ENCODE measurements at regions not wholly inside any gene's neighbourhood (a gene's known extent, or its start where the extent isn't known, plus 50 kb on each side); places are given as distances from the start of the nearest gene placed in this dataset.

DNA sequence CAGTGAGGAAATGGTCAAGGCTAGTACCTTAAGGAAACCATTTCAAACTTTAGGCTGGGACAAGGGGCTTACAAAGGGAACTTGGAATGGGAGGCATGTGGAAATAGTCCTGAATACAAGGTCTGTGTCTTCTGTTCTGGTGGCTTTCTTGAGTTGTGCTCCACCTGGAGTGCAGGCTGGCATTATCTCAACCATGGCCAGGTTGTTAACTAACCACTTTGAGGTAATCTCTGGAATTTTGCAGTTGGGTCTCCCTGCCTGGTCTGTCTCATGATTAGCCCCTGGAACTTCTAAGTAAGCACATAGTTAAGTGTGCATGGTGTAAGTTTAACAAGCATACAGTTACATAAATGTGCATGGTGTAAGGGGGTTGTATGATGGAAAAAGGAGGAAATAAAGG, 77.5 kb downstream of the PCDH18 start:
- H3K4me3 Mint-ChIP-seq, result no peak overlapping the region
- H3K4me1 Mint-ChIP-seq, result no peaks in the 10 kb centered on the region
- H3K27ac ChIP-seq (ENCODE audit: low read length), result no peak overlapping the region
- intact Hi-C loops (cut with micrococcal nuclease), result no loop called here
- no peak for TF ChIP-seq CTCF (IDR thresholded peaks at IDR 0.05)
- H3K27ac Mint-ChIP-seq, result no peak overlapping the region
- no peaks in the 10 kb centered on the region for H3K36me3 ChIP-seq (ENCODE audit: control insufficient read depth, insufficient read depth, low read length)
- no peaks in the 10 kb centered on the region for H3K4me1 ChIP-seq (ENCODE audit: control insufficient read depth, insufficient read depth, low read length)
- no peaks in the 10 kb centered on the region for H3K27me3 Mint-ChIP-seq (ENCODE audit: low read depth in 2 of 2)
- H3K9me3 ChIP-seq (ENCODE audit: control insufficient read depth, insufficient read depth, low read length), result no peaks in the 10 kb centered on the region
- DNase-seq, result no peak
- no peaks in the 10 kb centered on the region for H3K27me3 ChIP-seq (ENCODE audit: control insufficient read depth, insufficient read depth, low read length)
- no peaks in the 10 kb centered on the region for H3K36me3 Mint-ChIP-seq
- H3K4me3 ChIP-seq (ENCODE audit: low read length), result no peak overlapping the region
- ATAC-seq, result no peak
- peaks cover 8% of the 10 kb centered on the region in 2 donors for H3K9me3 Mint-ChIP-seq

GRCh38 chr4:137452799-137453198, 79.5 kb downstream of the PCDH18 start:
- H3K27me3 ChIP-seq (ENCODE audit: control insufficient read depth, insufficient read depth, low read length), result no peaks in the 10 kb centered on the region
- no peaks in the 10 kb centered on the region for H3K4me1 ChIP-seq (ENCODE audit: control insufficient read depth, insufficient read depth, low read length)
- DNase-seq (no peak), ATAC-seq (no peak)
- Mint-ChIP-seq H3K27me3 (ENCODE audit: low read depth in 2 of 2) (no peaks in the 10 kb centered on the region), H3K4me1 (no peaks in the 10 kb centered on the region), H3K36me3 (no peaks in the 10 kb centered on the region), H3K9me3 (peaks cover 8% of the 10 kb centered on the region in 2 donors), H3K4me3 (no peak overlapping the region), H3K27ac (no peak overlapping the region)
- intact Hi-C loops (cut with micrococcal nuclease), result no loop called here
- TF ChIP-seq CTCF (IDR thresholded peaks at IDR 0.05), result no peak
- H3K27ac ChIP-seq (ENCODE audit: low read length), result no peak overlapping the region
- peaks cover 4% of the 10 kb centered on the region for H3K9me3 ChIP-seq (ENCODE audit: control insufficient read depth, insufficient read depth, low read length)
- 55% methylated on average over 1 of the region's 1 CpG for WGBS (ENCODE audit: insufficient coverage)
- H3K4me3 ChIP-seq (ENCODE audit: low read length), result no peak overlapping the region
- H3K36me3 ChIP-seq (ENCODE audit: control insufficient read depth, insufficient read depth, low read length), result no peaks in the 10 kb centered on the region

- TF ChIP-seq CTCF (IDR thresholded peaks at IDR 0.05), result no peak
- WGBS (ENCODE audit: insufficient coverage), result 79% methylated on average over 3 of the region's 3 CpGs
- Histone ChIP-seq H3K27me3 (ENCODE audit: control insufficient read depth, insufficient read depth, low read length) (no peaks in the 10 kb centered on the region), H3K27ac (ENCODE audit: low read length) (no peak overlapping the region), H3K36me3 (ENCODE audit: control insufficient read depth, insufficient read depth, low read length) (no peaks in the 10 kb centered on the region), H3K4me1 (ENCODE audit: control insufficient read depth, insufficient read depth, low read length) (no peaks in the 10 kb centered on the region), H3K4me3 (ENCODE audit: low read length) (no peak overlapping the region), H3K9me3 (ENCODE audit: control insufficient read depth, insufficient read depth, low read length) (peaks cover 4% of the 10 kb centered on the region)
- intact Hi-C loops (cut with micrococcal nuclease), result no loop called here
- no peak for DNase-seq
- no peaks in the 10 kb centered on the region for H3K36me3 Mint-ChIP-seq
- H3K27me3 Mint-ChIP-seq (ENCODE audit: low read depth in 2 of 2), result no peaks in the 10 kb centered on the region
- no peak overlapping the region for H3K27ac Mint-ChIP-seq
- no peak overlapping the region for H3K4me3 Mint-ChIP-seq
- H3K9me3 Mint-ChIP-seq, result peaks cover 8 to 13% of the 10 kb centered on the region in 2 donors
- no peaks in the 10 kb centered on the region for H3K4me1 Mint-ChIP-seq
- no peak for ATAC-seq
Measured at GRCh38 chr4:137451172-137451825, 81.0 kb downstream of the PCDH18 start.

- TF ChIP-seq CTCF (IDR thresholded peaks at IDR 0.05), result no peak
- no peaks in the 10 kb centered on the region for H3K4me1 Mint-ChIP-seq
- DNase-seq, result no peak
- H3K27me3 Mint-ChIP-seq (ENCODE audit: low read depth in 2 of 2), result no peaks in the 10 kb centered on the region
- H3K9me3 ChIP-seq (ENCODE audit: control insufficient read depth, insufficient read depth, low read length), result peaks cover 4% of the 10 kb centered on the region
- H3K4me1 ChIP-seq (ENCODE audit: control insufficient read depth, insufficient read depth, low read length), result no peaks in the 10 kb centered on the region
- WGBS (ENCODE audit: insufficient coverage), result no CpG with 5 or more reads among the region's 1 CpG
- intact Hi-C loops (cut with micrococcal nuclease), result no loop called here
- H3K4me3 ChIP-seq (ENCODE audit: low read length), result no peak overlapping the region
- no peaks in the 10 kb centered on the region for H3K36me3 ChIP-seq (ENCODE audit: control insufficient read depth, insufficient read depth, low read length)
- no peak overlapping the region for H3K27ac ChIP-seq (ENCODE audit: low read length)
- H3K27me3 ChIP-seq (ENCODE audit: control insufficient read depth, insufficient read depth, low read length), result no peaks in the 10 kb centered on the region
- ATAC-seq, result no peak
- no peak overlapping the region for H3K4me3 Mint-ChIP-seq
- H3K36me3 Mint-ChIP-seq, result no peaks in the 10 kb centered on the region
- no peak overlapping the region for H3K27ac Mint-ChIP-seq
- H3K9me3 Mint-ChIP-seq, result peaks cover 15 to 18% of the 10 kb centered on the region in 2 donors
Measured at GRCh38 chr4:137448402-137448801, 83.9 kb downstream of the PCDH18 start.

All from natural killer cell (primary cell).